HL-60 (cell line): ENCODE measurements at regions not wholly inside any gene's neighbourhood (a gene's known extent, or its start where the extent isn't known, plus 50 kb on each side); places are given as distances from the start of the nearest gene placed in this dataset.

Experiments used
- DNase-seq, 2 experiments: peaks; one replicate each; pipeline ENCODE4 v3.0.0-alpha.2; 2010 to 2020; ENCODE audit warnings: low read depth in 1 of 2, low spot score in 1 of 2
- H3K27ac ChIP-seq: fragments of 250-450 bp; sonication (Bioruptor Pico); replicated peaks from 2 replicates; pipeline ENCODE4 v1.5.1; 2020; ENCODE audit warnings: mild to moderate bottlenecking, moderate library complexity
- H3K27me3 ChIP-seq: fragments of 250-450 bp; sonication (Bioruptor Pico); 2 replicates; pipeline ENCODE4 v1.5.1; 2021; ENCODE audit warnings: mild to moderate bottlenecking, moderate library complexity; ENCODE audit not compliant: insufficient read depth, poor library complexity, severe bottlenecking
- H3K4me3 ChIP-seq: replicated peaks from 2 replicates; pipeline ENCODE4 v1.5.1; 2011; ENCODE audit warnings: mild to moderate bottlenecking, control low read depth, low read length; ENCODE audit not compliant: insufficient read depth
- GABPA ChIP-seq: IDR thresholded peaks from 2 replicates; pipeline ENCODE4 v1.6.1; 2012; ENCODE audit warnings: low read depth
- POLR2AphosphoS5 ChIP-seq: IDR thresholded peaks from 2 replicates; pipeline ENCODE4 v1.6.1; 2012; ENCODE audit warnings: low read depth
- REST ChIP-seq: IDR thresholded peaks from 2 replicates; pipeline ENCODE4 v1.6.1; 2012; ENCODE audit warnings: low read depth; ENCODE audit not compliant: insufficient replicate concordance
- SPI1 ChIP-seq: IDR thresholded peaks from 2 replicates; pipeline ENCODE4 v1.6.1; 2012; ENCODE audit warnings: low read depth, mild to moderate bottlenecking, borderline replicate concordance
- TF ChIP-seq, protein P1 (sequence below): IDR thresholded peaks from one replicate; pipeline ENCODE4 v1.5.1; 2011; ENCODE audit warnings: low read length, control low read depth, inconsistent platforms; ENCODE audit not compliant: insufficient read depth

DNA sequence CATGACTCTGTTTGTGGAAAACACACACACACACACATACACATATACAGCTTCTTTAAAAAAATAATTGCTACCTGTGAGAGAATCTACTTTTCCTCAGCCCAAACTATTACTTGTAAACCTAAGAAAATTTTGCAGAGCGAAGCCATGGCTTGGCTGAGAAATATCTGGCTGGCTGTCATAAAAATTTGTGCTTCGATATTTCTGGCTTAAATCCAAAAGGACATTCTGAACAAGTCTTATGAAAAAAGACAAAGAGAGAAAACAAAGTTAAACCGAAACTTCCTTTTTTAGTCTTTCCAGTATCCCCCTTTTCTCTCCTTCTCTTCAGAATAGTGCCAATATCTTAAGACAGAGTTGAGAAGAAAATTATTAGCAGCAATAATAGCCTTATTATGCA is 2048.0 kb downstream of the SUCLG1 start:
- Histone ChIP-seq H3K4me3 (no peak overlapping the region), H3K27me3 (no peaks in the 10 kb centered on the region), H3K27ac (no peak overlapping the region)
- TF ChIP-seq POLR2AphosphoS5 (no peak), REST (no peak), SPI1 (no peak), GABPA (no peak)
- TF ChIP-seq, protein P1, sequence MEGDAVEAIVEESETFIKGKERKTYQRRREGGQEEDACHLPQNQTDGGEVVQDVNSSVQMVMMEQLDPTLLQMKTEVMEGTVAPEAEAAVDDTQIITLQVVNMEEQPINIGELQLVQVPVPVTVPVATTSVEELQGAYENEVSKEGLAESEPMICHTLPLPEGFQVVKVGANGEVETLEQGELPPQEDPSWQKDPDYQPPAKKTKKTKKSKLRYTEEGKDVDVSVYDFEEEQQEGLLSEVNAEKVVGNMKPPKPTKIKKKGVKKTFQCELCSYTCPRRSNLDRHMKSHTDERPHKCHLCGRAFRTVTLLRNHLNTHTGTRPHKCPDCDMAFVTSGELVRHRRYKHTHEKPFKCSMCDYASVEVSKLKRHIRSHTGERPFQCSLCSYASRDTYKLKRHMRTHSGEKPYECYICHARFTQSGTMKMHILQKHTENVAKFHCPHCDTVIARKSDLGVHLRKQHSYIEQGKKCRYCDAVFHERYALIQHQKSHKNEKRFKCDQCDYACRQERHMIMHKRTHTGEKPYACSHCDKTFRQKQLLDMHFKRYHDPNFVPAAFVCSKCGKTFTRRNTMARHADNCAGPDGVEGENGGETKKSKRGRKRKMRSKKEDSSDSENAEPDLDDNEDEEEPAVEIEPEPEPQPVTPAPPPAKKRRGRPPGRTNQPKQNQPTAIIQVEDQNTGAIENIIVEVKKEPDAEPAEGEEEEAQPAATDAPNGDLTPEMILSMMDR: no peak
- DNase-seq: no peak

- TF ChIP-seq SPI1: no peak
- no peak for TF ChIP-seq POLR2AphosphoS5
- TF ChIP-seq, protein P1: no peak
- TF ChIP-seq GABPA: no peak
- no peak for TF ChIP-seq REST
- no peak overlapping the region for H3K27ac ChIP-seq
- H3K4me3 ChIP-seq: no peak overlapping the region
- H3K27me3 ChIP-seq: no peaks in the 10 kb centered on the region
- no peak for DNase-seq
These were observed 2063.5 kb downstream of the SUCLG1 start for GRCh38 chr2:82395531-82395930.

GRCh38 chr2:82391386-82391785 is 2067.7 kb downstream of the SUCLG1 start:
- no peak for DNase-seq
- Histone ChIP-seq H3K4me3 (no peak overlapping the region), H3K27me3 (no peaks in the 10 kb centered on the region), H3K27ac (no peak overlapping the region)
- no peak for TF ChIP-seq GABPA
- no peak for TF ChIP-seq REST
- TF ChIP-seq, protein P1: no peak
- TF ChIP-seq SPI1: no peak
- TF ChIP-seq POLR2AphosphoS5: no peak
